ENCODE measurements at regions not wholly inside any gene's neighbourhood (a gene's known extent, or its start where the extent isn't known, plus 50 kb on each side); places are given as distances from the start of the nearest gene placed in this dataset.

DNA sequence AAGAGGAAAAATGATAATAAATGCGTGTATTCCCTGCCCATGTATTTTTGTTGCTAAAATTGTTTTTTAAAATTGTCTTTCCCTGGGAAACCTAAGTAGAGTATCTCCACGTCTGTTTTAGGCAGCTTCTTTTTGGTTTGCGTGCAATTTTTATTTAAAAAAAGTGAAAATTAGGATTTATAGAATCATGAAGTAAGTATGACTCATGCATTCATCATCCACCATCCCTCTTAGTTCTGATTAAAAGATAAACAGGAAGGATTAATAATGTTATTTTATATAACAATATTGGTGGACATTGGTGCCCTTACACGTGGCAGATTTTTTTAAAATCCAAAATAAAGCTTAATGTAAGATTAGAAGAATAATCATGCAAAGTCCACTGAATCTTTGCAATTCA is 358.7 kb downstream of the MED10 start:
- WGBS (ENCODE audit: extremely low coverage, insufficient read length, low lambda C conversion rate) = no CpG with 5 or more reads among the region's 4 CpGs
- Histone ChIP-seq H4K5ac (ENCODE audit: insufficient read length, low read depth, low read length) (no peak overlapping the region), H3K14ac (ENCODE audit: insufficient read depth, low read length) (no peak overlapping the region), H3K56ac (ENCODE audit: insufficient read length, low read depth, low read length) (no peak overlapping the region), H3K79me2 (ENCODE audit: insufficient read depth, low read length) (no peaks in the 10 kb centered on the region), H3K27me3 (ENCODE audit: insufficient read depth, low read length) (no peaks in the 10 kb centered on the region), H3K23me2 (ENCODE audit: insufficient read length, low read depth, low read length, poor library complexity, severe bottlenecking) (no peaks in the 10 kb centered on the region), H3K4me1 (ENCODE audit: insufficient read depth, low read length) (no peaks in the 10 kb centered on the region), H2BK12ac (ENCODE audit: insufficient read length, low read depth, low read length) (no peak overlapping the region), H3K23ac (ENCODE audit: insufficient read length, low read depth, low read length) (no peak overlapping the region), H3K9me3 (ENCODE audit: control insufficient read depth, low read depth, low read length) (no peaks in the 10 kb centered on the region), H4K8ac (replicated peaks; ENCODE audit: insufficient read length, low read depth, low read length) (no peak overlapping the region), H3K9ac (ENCODE audit: extremely low read depth, insufficient read length, low read length) (no peak overlapping the region), H2AFZ (ENCODE audit: low read length) (no peak overlapping the region), H3T11ph (ENCODE audit: low read length) (no peak overlapping the region), H2AK5ac (ENCODE audit: insufficient read length, low read length) (no peak overlapping the region), H3K4ac (ENCODE audit: low read depth, low read length) (no peak overlapping the region), H2BK5ac (ENCODE audit: insufficient read length, low read length) (no peak overlapping the region), H4K20me1 (ENCODE audit: control insufficient read depth, insufficient read depth, insufficient read length) (no peaks in the 10 kb centered on the region), H3K27ac (ENCODE audit: insufficient read length, low read depth, low read length) (no peak overlapping the region), H2BK15ac (ENCODE audit: low read depth, low read length) (no peak overlapping the region), H2BK20ac (ENCODE audit: low read depth, low read length, poor library complexity, severe bottlenecking) (no peak overlapping the region), H3K79me1 (ENCODE audit: insufficient read depth, low read depth, low read length, poor library complexity, severe bottlenecking) (no peaks in the 10 kb centered on the region), H3K18ac (ENCODE audit: insufficient read length, low read depth, low read length) (no peak overlapping the region), H2BK120ac (ENCODE audit: low read depth, low read length, poor library complexity, severe bottlenecking) (no peak overlapping the region), H3K4me2 (ENCODE audit: insufficient read depth, insufficient read length, low read length) (no peak overlapping the region), H4K91ac (ENCODE audit: insufficient read length, low read depth, low read length) (no peak overlapping the region)
- no peak for TF ChIP-seq CTCF (conservative IDR thresholded peaks at IDR 0.05)
- Mint-ChIP-seq H3K27me3 (ENCODE audit: low read depth) (peaks cover 2% of the 10 kb centered on the region; the same call in 1 of the 2 replicates), H3K4me1 (no peaks in the 10 kb centered on the region), H3K36me3 (ENCODE audit: insufficient read depth in 1 of 3, low read depth in 3 of 3) (no peaks in the 10 kb centered on the region), H3K4me3 (no peak overlapping the region), H3K9me3 (no peaks in the 10 kb centered on the region), H3K27ac (no peak overlapping the region)
- DNase-seq = no peak
